Activated CD8-positive, alpha-beta T cell treated with anti-CD3 and anti-CD28 coated beads, Interleukin-2, amount 10 ng/mL, durations not matched to agents 7 days and 5 days (primary cell): ENCODE measurements at regions not wholly inside any gene's neighbourhood (a gene's known extent, or its start where the extent isn't known, plus 50 kb on each side); places are given as distances from the start of the nearest gene placed in this dataset.

ENCODE experiments used
- ATAC-seq: fragments of 150-1000 bp; cut with Tn5 transposase; one replicate; pipeline ENCODE4 v1.10.0; 2021; ENCODE audit warnings: moderate library complexity
- CTCF ChIA-PET: fragments of 350-600 bp; sonication (Branson Sonifier 250); formaldehyde crosslinking; loops from one replicate; lab custom pipeline; 2021; ENCODE audit warnings: antibody characterized with exemption; lab: Charles Lee
- POLR2A ChIA-PET: fragments of 350-600 bp; sonication (Branson Sonifier 250); formaldehyde crosslinking; loops from one replicate; lab custom pipeline; 2021; ENCODE audit warnings: antibody characterized with exemption; lab: Charles Lee
- DNase-seq: peaks from one replicate; pipeline ENCODE4 v3.0.0-alpha.2; 2020
- H3K27ac Mint-ChIP-seq: one replicate; pipeline ENCODE4 v1.8.0; 2021; ENCODE audit warnings: mild to moderate bottlenecking, mixed read lengths
- H3K27me3 Mint-ChIP-seq: one replicate; pipeline ENCODE4 v1.8.0; 2021; ENCODE audit warnings: low read depth, mixed read lengths
- H3K36me3 Mint-ChIP-seq: one replicate; pipeline ENCODE4 v1.8.0; 2021; ENCODE audit warnings: low read depth, mixed read lengths
- H3K4me1 Mint-ChIP-seq: one replicate; pipeline ENCODE4 v1.8.0; 2021; ENCODE audit warnings: low read depth, mixed read lengths
- H3K4me3 Mint-ChIP-seq: one replicate; pipeline ENCODE4 v1.8.0; 2021; ENCODE audit warnings: mild to moderate bottlenecking, mixed read lengths
- H3K9me3 Mint-ChIP-seq: one replicate; pipeline ENCODE4 v1.8.0; 2022; ENCODE audit warnings: mixed read lengths; ENCODE audit not compliant: insufficient read depth

DNA sequence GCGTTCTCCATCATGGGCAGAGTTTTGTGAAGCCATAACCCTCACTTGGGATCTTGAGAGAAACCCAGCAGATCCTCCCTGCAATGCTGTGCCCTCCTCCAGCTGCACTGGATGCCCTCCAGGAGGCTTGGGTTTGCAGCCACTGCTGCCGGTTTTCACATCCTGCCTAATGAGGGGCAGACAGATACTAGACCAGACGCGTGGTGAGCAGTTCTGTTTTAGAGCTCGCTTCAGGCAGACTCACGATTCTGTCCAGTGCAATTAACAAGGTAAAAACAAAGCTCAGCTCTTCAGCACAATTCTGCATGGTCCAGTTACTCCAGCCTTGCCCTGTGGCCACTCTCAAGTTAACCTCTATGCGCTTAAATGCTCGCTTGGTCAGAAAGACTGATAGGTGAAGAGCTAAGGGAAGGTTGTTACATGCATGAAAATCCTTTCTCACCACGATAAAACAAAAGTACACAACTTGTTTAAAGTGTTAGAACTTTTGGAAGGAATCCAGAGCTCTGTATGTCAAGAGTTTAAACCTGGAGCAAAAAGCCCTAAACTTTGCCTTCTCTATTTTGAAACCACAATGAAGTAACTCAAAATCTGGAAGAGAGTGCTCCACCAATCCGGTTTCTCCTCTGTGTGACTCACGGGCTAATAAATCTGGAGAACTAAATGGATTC is 292.3 kb upstream of the FAT3 start:
- Mint-ChIP-seq H3K27me3 (no peaks in the 10 kb centered on the region), H3K27ac (no peak overlapping the region), H3K4me3 (no peak overlapping the region), H3K9me3 (peaks cover 4% of the 10 kb centered on the region), H3K4me1 (no peaks in the 10 kb centered on the region), H3K36me3 (no peaks in the 10 kb centered on the region)
- POLR2A ChIA-PET = no interaction called here
- ATAC-seq (no peak), DNase-seq (no peak)
- CTCF ChIA-PET = no interaction called here

DNA sequence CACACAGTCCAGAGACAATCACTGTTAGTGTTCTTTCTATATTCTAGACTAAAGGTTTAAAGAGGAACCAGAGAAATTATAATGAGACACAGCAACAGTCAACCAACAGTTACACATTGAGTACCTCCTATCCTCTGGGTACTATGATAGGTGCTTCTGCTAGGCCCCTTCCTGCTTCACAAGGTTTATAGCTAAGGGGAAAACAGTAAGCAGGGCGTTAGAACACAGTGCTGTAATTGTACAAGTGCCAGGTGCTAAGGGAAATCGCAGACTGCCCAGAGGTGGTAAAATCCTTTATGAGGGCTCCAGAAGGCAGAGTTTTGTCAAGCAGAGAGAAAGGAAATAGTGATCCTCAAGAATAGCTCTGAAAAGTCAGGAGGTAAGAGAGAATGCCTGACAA is 297.2 kb upstream of the FAT3 start:
- Mint-ChIP-seq H3K4me3 (no peak overlapping the region), H3K4me1 (no peaks in the 10 kb centered on the region), H3K27me3 (no peaks in the 10 kb centered on the region), H3K9me3 (peaks cover 2% of the 10 kb centered on the region), H3K36me3 (no peaks in the 10 kb centered on the region), H3K27ac (no peak overlapping the region)
- DNase-seq (no peak), ATAC-seq (no peak)
- ChIA-PET POLR2A (no interaction called here), CTCF (no interaction called here)

DNA sequence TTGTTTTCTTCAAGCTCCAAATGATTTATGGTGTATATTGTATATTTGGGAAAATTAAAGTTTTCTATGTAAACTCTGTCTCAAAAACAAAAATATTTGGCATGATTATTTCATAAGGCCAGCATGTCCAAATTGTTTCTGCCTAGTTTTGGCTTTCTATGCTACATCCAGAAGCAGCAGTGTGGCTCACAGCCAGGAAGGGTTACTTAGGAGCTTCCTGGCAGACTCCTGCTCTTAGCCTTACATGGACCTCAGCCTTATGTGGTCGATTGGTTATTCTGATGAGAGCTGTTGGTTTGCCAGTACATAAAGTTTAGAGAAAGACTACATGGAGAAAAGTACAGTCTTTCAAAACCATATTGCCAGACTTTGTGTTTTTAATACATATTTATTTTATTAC is 297.7 kb upstream of the FAT3 start:
- H3K27ac Mint-ChIP-seq = no peak overlapping the region
- ChIA-PET CTCF (no interaction called here), POLR2A (no interaction called here)
- no peaks in the 10 kb centered on the region for H3K9me3 Mint-ChIP-seq
- H3K27me3 Mint-ChIP-seq = no peaks in the 10 kb centered on the region
- no peaks in the 10 kb centered on the region for H3K36me3 Mint-ChIP-seq
- H3K4me1 Mint-ChIP-seq = no peaks in the 10 kb centered on the region
- ATAC-seq (no peak), DNase-seq (no peak)
- H3K4me3 Mint-ChIP-seq = no peak overlapping the region

GRCh38 chr11:91922846-91923245 is 301.8 kb upstream of the FAT3 start:
- Mint-ChIP-seq H3K27ac (no peak overlapping the region), H3K36me3 (no peaks in the 10 kb centered on the region), H3K4me1 (no peaks in the 10 kb centered on the region), H3K4me3 (no peak overlapping the region), H3K9me3 (peaks cover 3% of the 10 kb centered on the region), H3K27me3 (no peaks in the 10 kb centered on the region)
- ChIA-PET POLR2A (no interaction called here), CTCF (no interaction called here)
- ATAC-seq (no peak), DNase-seq (no peak)

- DNase-seq = no peak
- POLR2A ChIA-PET = no interaction called here
- Mint-ChIP-seq H3K4me3 (no peak overlapping the region), H3K27ac (no peak overlapping the region), H3K4me1 (no peaks in the 10 kb centered on the region), H3K27me3 (no peaks in the 10 kb centered on the region), H3K36me3 (no peaks in the 10 kb centered on the region), H3K9me3 (peaks cover 3% of the 10 kb centered on the region)
- no peak for ATAC-seq
- CTCF ChIA-PET = no interaction called here
Measured at GRCh38 chr11:91921974-91922373, 302.6 kb upstream of the FAT3 start.

DNA sequence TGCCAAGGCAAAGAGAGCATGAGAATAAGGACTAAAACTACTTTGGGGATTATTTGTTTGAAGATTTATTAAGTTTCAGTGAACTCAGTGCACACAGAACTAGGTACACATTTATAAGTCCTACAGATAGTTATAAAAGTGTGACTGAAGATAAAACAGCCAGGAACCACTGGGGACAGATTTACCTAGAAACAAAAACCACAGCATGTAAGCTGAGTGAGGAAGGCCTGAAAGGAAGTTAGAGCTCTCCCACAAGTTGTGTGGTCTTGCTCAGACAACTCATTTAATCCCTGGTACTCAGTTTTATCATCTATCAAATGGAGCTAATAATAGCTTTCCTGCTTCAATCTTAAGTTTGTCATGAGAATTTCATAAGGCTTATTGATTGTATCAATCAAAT is 311.2 kb upstream of the FAT3 start:
- no peak for ATAC-seq
- Mint-ChIP-seq H3K9me3 (peaks cover 8% of the 10 kb centered on the region), H3K27ac (no peak overlapping the region), H3K4me3 (no peak overlapping the region), H3K4me1 (no peaks in the 10 kb centered on the region), H3K36me3 (no peaks in the 10 kb centered on the region), H3K27me3 (no peaks in the 10 kb centered on the region)
- ChIA-PET CTCF (no interaction called here), POLR2A (no interaction called here)
- no peak for DNase-seq

DNA sequence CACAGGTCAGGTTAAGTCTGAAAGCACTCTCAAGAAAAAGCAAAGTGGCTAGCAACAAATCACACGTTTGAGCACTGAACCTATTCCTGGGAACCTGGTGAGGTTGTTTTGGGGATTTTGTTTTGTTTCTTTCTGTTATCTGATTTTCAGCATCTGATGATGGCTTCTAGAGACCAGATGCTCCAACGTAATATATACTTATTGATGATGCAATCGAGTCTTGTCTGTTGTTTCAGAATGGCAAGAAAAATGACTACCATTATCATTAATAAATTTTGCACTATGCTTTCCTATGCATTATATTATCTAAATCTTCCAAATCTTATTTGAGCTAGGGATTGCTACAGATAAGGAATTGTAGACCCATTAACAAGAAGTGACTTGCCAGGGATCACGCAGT is 312.3 kb upstream of the FAT3 start:
- Mint-ChIP-seq H3K27ac (no peak overlapping the region), H3K27me3 (no peaks in the 10 kb centered on the region), H3K36me3 (no peaks in the 10 kb centered on the region), H3K4me1 (no peaks in the 10 kb centered on the region), H3K4me3 (no peak overlapping the region), H3K9me3 (peaks cover 8% of the 10 kb centered on the region)
- POLR2A ChIA-PET = no interaction called here
- CTCF ChIA-PET = no interaction called here
- no peak for ATAC-seq
- DNase-seq = no peak

DNA sequence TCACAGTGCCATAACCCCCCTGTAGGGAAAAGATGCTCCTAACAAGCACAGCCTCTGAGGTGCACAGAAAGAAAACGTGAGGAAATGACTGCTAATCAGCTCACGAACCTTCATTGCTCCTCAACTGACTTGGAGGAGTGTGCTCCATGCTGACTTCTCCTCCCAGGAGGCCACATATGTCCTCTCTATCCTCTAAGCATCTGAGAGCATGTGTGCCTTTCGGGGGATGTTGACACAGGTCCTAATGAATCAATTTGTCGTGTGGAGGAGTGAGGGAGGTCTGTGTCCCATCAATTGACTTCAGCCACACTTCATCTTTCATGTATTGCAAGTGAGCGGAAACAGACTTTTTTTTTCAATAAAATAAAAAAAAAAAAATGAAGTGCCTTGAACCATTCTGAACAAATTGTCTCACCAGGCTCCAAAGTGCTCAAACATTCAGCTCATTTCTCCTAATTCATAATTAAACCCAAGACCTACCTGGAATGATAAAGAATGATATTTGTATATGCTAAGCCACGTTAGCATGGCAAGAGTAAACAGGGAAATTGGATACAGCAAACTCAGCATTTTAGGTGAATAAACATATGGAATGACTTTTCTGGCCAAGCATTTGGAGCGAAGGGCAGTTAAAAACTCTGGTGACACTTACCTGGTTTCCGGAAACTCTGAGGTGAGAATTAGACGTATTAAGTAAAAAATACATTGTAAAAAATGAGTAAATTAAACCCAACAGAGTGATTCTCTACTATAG is 317.6 kb upstream of the FAT3 start:
- ChIA-PET CTCF (no interaction called here), POLR2A (no interaction called here)
- H3K27ac Mint-ChIP-seq = no peak overlapping the region
- H3K27me3 Mint-ChIP-seq = no peaks in the 10 kb centered on the region
- H3K36me3 Mint-ChIP-seq = no peaks in the 10 kb centered on the region
- peaks cover 8% of the 10 kb centered on the region for H3K9me3 Mint-ChIP-seq
- H3K4me1 Mint-ChIP-seq = no peaks in the 10 kb centered on the region
- DNase-seq = no peak
- no peak for ATAC-seq
- no peak overlapping the region for H3K4me3 Mint-ChIP-seq

- H3K4me1 Mint-ChIP-seq = no peaks in the 10 kb centered on the region
- CTCF ChIA-PET = no interaction called here
- DNase-seq = no peak
- H3K27me3 Mint-ChIP-seq = no peaks in the 10 kb centered on the region
- H3K9me3 Mint-ChIP-seq = peaks cover 4% of the 10 kb centered on the region
- H3K4me3 Mint-ChIP-seq = no peak overlapping the region
- H3K27ac Mint-ChIP-seq = no peak overlapping the region
- no peaks in the 10 kb centered on the region for H3K36me3 Mint-ChIP-seq
- POLR2A ChIA-PET = no interaction called here
- no peak for ATAC-seq
Measured at GRCh38 chr11:91904792-91905785, 319.5 kb upstream of the FAT3 start.

GRCh38 chr11:91902312-91902711 is 322.3 kb upstream of the FAT3 start:
- H3K27ac Mint-ChIP-seq = no peak overlapping the region
- H3K4me3 Mint-ChIP-seq = no peak overlapping the region
- H3K27me3 Mint-ChIP-seq = no peaks in the 10 kb centered on the region
- no peak for ATAC-seq
- ChIA-PET POLR2A (no interaction called here), CTCF (no interaction called here)
- H3K9me3 Mint-ChIP-seq = no peaks in the 10 kb centered on the region
- DNase-seq = no peak
- H3K4me1 Mint-ChIP-seq = no peaks in the 10 kb centered on the region
- no peaks in the 10 kb centered on the region for H3K36me3 Mint-ChIP-seq

GRCh38 chr11:91880660-91881059 is 344.0 kb upstream of the FAT3 start:
- no peak for DNase-seq
- no peak overlapping the region for H3K4me3 Mint-ChIP-seq
- no peaks in the 10 kb centered on the region for H3K27me3 Mint-ChIP-seq

GRCh38 chr11:91876746-91877145 is 347.9 kb upstream of the FAT3 start:
- H3K27ac Mint-ChIP-seq = no peak overlapping the region
- no peak overlapping the region for H3K4me3 Mint-ChIP-seq
- H3K27me3 Mint-ChIP-seq = no peaks in the 10 kb centered on the region
- DNase-seq (no peak), ATAC-seq (no peak)
- H3K9me3 Mint-ChIP-seq = no peaks in the 10 kb centered on the region
- POLR2A ChIA-PET = no interaction called here
- no peaks in the 10 kb centered on the region for H3K36me3 Mint-ChIP-seq
- CTCF ChIA-PET = no interaction called here
- H3K4me1 Mint-ChIP-seq = no peaks in the 10 kb centered on the region

More at GRCh38 chr11:91880660-91881059, 344.0 kb upstream of the FAT3 start:
- CTCF ChIA-PET = no interaction called here
- POLR2A ChIA-PET = no interaction called here
- Mint-ChIP-seq H3K9me3 (no peaks in the 10 kb centered on the region), H3K36me3 (no peaks in the 10 kb centered on the region), H3K27ac (no peak overlapping the region), H3K4me1 (no peaks in the 10 kb centered on the region)
- no peak for ATAC-seq
